ENCODE measurements at regions not wholly inside any gene's neighbourhood (a gene's known extent, or its start where the extent isn't known, plus 50 kb on each side); places are given as distances from the start of the nearest gene placed in this dataset.

- no peak for TF ChIP-seq CTCF (IDR thresholded peaks at IDR 0.05)
- TF ChIP-seq POLR2A (IDR thresholded peaks at IDR 0.05): no peak
- TF ChIP-seq EP300 (IDR thresholded peaks at IDR 0.05): no peak
Observed at GRCh38 chr2:128778843-128779242, 460.2 kb upstream of the HS6ST1 start.
